ENCODE measurements at regions not wholly inside any gene's neighbourhood (a gene's known extent, or its start where the extent isn't known, plus 50 kb on each side); places are given as distances from the start of the nearest gene placed in this dataset.
"Not testable (repeated sequence)": the region's sequence is repeated elsewhere in the genome, so short reads cannot be mapped to it uniquely, and the experiment has no call there.

- no peak for DNase-seq
Measured at GRCh38 chr10:61078542-61079275, 134.7 kb upstream of the RHOBTB1 start.

DNA sequence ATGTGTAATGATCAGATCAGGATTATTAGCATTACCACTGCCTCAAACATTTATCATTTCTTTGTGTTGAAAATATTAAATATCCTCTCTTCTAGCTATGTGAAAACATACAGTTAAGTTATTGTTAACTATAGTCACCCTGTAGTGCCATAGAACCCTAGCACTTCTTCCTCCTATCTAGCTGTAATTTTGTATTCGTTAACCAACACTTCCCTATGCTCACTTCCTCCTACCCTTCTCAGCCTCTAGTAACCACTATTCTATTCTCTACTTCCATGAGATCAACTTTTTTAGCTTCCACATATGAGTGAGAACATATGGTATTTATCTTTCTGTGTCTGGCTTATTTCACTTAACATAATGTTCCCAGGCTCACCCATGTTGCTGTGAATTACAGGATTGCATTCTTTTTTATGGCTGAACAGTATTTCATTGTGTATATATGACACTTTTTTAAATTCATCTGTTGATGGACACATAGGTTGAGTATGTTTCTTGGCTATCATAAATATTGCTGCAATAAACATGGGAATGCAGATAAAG is 132.7 kb upstream of the RHOBTB1 start:
- DNase-seq: no peak

DNA sequence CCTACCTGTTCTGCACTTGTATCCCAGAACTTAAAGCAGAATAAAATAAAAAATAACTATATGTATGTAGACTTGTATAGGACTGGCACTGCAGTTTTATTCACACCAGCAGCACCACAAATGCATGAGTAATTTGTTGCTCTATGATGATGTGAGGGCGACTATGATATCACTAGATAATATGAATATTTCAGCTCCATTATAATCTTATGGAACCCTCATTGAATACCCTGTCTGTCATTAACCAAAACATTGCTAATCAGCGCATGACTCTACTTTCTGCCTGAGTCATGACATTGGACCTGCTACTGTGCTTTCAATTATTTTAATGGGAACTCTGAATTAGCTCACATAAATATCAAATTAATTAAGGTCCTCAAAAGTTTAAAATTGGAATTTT is 129.4 kb upstream of the RHOBTB1 start:
- DNase-seq: no peak

DNA sequence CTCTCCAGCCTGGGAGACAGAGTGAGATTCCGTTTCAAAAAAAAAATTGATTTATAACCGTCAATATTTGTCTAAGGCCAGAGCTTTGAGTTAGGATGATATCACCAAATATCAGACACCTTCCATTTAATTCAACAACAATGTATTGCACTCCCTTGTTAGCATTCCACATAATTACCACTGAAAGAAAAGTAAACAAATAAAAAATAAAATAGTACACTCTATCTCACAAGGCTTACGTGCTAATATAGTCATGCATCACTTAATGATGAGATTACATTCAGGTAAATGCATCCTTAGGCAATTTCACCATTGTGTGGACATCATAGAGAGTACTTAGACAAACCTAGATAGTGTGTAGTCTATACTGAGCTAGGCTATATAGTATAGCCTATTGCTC is 127.6 kb upstream of the RHOBTB1 start:
- DNase-seq: no peak

DNA sequence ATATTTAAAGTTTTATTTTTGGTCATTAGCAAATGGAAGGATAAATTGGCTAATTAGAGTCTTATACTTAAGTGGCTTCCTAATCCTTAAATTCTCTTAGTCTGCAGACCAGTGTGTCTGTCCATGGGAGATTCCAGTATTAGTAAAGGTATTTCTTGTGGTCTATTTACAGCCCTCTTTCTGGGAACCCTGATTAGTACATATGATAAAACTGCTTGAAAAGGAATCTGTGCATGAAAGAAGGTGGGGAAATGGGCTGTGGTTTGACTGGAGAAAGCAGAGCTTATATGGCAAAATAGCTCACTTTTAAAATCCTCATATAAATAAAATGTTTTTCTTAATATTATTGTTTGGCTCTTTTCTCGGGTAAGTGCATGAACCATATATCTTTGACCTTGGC is 124.5 kb upstream of the RHOBTB1 start:
- DNase-seq: no peak

DNA sequence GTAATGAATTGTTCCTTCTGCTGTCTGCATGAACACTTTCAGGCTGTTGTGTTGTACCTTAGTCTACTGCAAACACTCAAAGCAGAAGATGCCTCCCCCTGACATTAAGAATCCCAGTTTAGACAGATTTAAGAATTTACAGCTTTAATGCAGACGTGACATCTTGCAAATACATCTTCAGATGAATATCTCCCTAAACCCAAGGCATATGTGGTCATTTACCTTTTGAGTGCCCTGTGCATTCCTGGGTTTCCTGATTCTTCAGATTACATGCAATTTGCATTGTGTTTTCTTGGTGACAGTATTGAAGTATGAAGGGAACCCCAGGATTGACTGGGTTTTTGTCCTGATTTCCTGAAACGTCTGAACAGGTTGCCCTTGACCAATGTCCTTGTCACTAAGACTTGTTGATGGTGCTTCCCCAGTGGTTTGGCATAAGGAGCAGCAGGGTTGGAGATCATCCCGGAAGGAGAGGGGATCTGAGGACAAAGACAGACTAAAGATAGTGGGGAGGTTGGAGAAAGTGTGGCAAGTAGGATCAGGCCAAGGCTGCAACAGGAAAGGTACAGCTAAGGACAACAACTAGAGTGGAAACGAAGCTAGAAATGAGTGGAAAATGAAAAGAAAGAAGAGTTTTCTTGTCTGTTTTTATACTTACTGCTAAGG is 123.8 kb upstream of the RHOBTB1 start:
- no peak for DNase-seq

DNA sequence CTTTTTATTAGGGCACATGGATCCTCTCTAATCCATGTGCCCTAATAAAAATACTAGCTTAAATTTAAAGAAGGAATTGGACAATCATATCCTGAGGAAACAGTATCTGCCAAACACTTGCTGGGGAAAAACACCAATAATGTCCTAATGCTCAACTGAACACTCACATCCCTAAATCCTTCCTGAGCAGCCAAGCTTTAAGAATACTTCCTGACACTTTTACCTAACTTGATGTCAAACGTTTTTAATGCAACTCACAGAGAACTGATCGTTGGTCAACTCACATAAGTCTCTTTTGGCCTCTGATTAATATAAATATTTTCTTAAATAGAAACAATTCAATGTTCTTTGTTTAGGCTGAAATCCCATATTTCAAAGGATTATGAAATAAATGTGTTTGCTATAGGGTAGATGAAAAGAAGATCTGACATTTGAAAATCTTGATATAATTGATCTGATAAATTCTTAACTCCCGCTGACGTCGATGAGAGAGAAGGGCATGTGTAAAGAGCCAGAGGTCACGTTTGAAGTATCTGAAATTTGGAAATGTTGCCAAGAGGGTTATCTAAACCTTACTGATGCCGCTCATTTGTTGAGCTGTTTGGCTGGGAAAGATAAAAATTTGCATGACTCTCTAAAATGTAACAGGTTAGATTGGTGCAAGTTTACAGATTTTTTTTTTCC is 122.8 kb upstream of the RHOBTB1 start:
- DNase-seq: no peak

DNA sequence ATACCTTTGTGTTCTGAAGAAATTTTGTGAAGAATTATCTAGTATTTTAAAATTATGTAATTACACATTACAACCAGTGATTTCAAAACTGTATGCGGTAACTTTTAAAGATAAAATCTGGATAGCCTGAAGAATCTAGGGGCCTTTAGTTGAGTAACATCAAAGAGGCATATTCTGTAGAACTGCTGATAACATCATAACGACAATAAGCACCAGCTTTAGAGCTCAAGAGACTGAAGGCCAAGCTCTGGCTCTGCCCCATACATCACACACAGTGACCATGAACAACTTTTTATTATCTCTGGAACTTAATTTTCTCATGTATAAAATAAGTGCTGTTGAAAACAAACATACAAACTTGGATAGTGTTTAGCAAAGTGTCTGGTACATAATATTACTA is 121.1 kb upstream of the RHOBTB1 start:
- no peak for DNase-seq

DNA sequence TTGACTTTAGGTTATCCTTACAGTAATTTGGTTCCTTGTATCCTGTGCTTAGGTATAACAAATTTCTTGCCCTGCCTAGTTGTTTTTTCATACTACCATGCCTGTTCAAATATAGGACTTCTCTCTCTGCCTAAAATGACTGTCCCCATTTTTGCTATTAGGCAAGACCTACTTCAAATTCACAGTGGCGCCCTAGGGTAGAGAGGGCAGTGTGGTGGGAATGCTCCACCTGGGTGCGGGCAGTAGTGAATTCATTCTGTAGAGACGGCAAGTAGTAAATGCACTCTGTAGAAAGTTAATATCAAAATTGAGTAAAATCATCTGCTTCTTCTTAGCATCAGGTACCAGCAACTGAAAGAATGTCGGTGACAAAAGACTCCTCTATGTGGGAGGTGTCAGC is 120.4 kb upstream of the RHOBTB1 start:
- DNase-seq: no peak

DNA sequence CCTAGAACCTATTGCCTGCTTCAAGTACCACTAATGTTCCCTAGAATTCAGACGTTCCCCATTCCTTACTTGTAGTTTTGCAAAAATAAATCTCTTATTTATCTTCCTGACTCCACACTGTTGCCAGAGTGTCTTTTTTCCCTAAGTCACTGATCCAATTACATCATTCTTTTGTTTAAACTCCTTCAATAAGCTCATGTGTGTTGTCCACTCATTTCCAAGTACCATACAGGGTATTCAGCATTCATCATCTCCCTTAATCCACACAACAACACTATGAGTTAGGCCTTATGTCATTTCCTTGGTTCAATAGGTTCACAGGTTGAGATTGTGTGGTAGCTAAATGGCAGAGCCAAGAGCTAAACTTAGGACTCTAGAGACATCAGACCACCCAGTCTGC is 119.9 kb upstream of the RHOBTB1 start:
- DNase-seq: no peak

- no peak for DNase-seq
Measured at GRCh38 chr10:61063034-61063433, 119.0 kb upstream of the RHOBTB1 start.

GRCh38 chr10:61061923-61062504 is 118.0 kb upstream of the RHOBTB1 start:
- DNase-seq: no peak

GRCh38 chr10:61059636-61060035 is 115.7 kb upstream of the RHOBTB1 start:
- DNase-seq: no peak

DNA sequence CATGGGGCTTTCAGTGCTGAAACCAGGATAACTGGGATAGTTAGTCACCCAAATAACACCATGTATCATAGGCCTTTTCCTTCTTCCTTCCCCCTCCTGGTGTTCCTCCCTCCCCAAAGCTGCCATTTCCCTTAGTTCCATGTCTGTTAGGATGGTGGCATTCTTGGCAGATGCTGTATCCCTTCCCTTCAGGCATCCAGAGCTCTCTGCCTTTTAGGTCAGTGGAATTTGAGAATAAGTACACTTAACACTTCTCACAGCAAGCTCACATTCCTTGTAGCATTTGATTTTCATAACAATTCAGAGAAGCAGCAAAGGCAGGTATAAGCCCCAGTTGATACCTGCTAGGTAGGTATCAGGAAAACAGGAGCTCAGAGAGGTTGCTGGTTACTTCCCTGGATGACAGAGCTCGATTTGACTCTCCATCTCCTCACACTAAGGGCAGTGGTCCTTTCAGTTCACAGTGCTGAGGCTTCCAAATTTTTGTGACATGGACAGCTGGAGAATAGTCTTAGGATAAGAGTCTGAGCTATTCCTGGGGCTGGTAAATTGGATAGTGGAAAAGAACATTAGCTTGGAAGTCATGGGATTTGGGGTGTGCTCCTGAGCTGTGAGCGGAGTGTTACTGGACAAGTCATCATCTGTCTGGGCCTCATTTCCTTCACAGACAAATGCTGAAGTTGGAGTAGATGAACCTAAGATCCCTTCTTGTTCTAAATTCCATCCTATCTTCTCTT is 108.7 kb upstream of the RHOBTB1 start:
- DNase-seq: no peak

- DNase-seq: no peak
Measured at GRCh38 chr10:61051344-61051743, 107.4 kb upstream of the RHOBTB1 start.

DNA sequence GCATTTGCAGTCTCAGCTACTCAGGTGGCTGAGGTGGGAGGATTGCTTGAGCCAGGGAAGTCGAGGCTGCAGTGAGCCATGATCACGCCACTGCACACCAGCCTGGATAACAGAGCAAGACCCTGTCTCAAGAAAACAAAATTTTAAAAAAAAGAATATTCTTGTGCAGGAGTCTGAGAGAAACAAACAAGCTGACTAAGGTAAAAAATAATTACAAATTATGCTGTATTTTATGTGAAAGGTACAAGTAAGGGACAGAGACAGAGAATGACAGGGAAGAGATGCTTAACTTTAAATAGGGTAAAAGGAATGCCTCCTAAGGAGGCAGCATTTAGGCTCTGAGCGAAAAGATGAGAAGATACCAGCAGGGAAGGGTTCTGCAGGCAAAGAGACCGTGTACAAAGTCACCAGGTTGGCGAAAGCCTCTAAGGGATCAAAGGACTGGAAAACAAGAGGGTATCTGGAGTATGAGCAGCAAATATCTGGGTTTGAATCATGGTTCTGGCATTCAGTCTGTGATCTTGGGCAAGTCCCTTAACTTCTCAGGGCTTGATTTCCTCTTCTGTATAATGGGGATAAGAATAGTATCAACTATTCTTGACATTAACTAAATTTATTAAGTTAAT is 106.2 kb upstream of the RHOBTB1 start:
- DNase-seq: no peak

- DNase-seq: peak; percentile 26
Measured at GRCh38 chr10:61049386-61049785, 105.4 kb upstream of the RHOBTB1 start.

- DNase-seq: no peak
Measured at GRCh38 chr10:61047788-61048560, 104.0 kb upstream of the RHOBTB1 start.

DNA sequence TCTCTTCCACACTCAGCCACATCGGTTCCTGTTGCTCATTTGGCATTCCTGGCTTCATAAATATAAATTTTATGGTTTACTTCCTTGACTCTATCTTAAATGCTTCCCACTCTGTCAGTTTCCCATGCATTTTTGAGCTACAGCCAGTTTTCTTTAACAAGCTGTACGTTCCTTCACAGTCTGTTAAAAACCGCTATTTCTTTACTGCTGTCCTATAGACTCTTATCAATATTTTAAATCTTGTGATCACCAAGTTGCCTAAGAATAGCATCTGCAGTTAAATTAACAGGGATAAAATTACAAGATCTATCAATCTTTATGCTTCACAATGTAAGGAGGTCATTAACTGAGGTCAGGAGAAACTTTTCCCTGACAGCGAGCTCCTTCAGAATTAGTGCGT is 103.1 kb upstream of the RHOBTB1 start:
- DNase-seq: no peak

DNA sequence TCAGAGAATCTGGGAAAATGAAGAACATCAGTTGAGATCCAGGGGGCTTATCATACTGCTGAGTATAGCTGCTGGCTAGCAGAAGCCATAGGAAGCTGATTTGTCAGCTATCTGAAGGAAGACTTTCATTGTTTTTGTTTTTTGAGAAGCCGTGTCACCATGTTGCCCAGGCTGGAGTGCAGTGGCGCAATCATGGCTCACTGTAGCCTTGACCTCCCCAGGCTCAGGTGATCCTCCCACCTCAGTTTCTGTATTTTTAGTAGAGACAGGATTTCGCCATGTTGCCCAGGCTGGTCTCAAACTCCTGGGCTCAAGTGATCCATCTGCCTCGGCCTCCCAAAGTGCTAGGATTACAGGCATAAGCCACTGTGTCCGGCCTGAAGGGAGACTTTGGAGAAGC is 101.5 kb upstream of the RHOBTB1 start:
- not testable (repeated sequence) for DNase-seq

DNA sequence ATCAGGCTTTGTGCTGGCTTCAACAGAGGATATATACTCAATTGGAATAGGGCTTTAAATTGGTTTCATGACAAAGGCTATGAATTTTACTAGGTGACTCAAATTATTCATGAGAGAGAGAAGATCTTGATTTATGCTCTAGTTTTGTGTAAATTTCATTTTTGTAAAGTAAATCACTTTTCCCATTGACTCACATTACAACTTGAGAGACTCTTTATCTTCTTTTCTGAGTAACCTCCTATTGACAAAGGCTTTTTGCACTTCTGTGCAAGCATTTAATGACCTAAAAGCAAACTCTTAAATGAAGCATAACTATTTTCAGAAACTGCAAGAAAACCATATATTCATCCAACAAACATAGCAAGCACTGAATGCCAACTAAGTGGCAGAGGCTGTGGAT is 98.5 kb upstream of the RHOBTB1 start:
- no peak for DNase-seq
